GM19099 (cell line): ENCODE measurements at regions not wholly inside any gene's neighbourhood (a gene's known extent, or its start where the extent isn't known, plus 50 kb on each side); places are given as distances from the start of the nearest gene placed in this dataset.

Experiments
- POLR2A ChIP-seq: IDR thresholded peaks from 3 replicates; pipeline ENCODE4 v1.6.1; 2011; ENCODE audit warnings: low read depth; ENCODE audit not compliant: insufficient read length; ENCODE audit errors: extremely low read depth

GRCh38 chr7:149714081-149714909 lies 59.1 kb downstream of the ZNF467 start:
- no peak for TF ChIP-seq POLR2A

- no peak for TF ChIP-seq POLR2A
Measured at GRCh38 chr7:149713731-149714068, 59.7 kb downstream of the ZNF467 start.

GRCh38 chr7:149713061-149713730 lies 60.2 kb downstream of the ZNF467 start:
- no peak for TF ChIP-seq POLR2A

GRCh38 chr7:149708026-149708425 lies 65.4 kb downstream of the ZNF467 start:
- TF ChIP-seq POLR2A: no peak

- no peak for TF ChIP-seq POLR2A
Measured at GRCh38 chr7:149707448-149707886, 65.9 kb downstream of the ZNF467 start.

- no peak for TF ChIP-seq POLR2A
Measured at GRCh38 chr7:149706398-149706797, 67.0 kb downstream of the ZNF467 start.

GRCh38 chr7:149704507-149704906 lies 68.9 kb downstream of the ZNF467 start:
- TF ChIP-seq POLR2A: no peak

GRCh38 chr7:149703044-149703650 lies 70.2 kb downstream of the ZNF467 start:
- TF ChIP-seq POLR2A: no peak

- TF ChIP-seq POLR2A: no peak
Measured at GRCh38 chr7:149701495-149702240, 71.7 kb downstream of the ZNF467 start.

- TF ChIP-seq POLR2A: no peak
Measured at GRCh38 chr7:149696280-149696679, 77.1 kb downstream of the ZNF467 start.

- TF ChIP-seq POLR2A: no peak
Measured at GRCh38 chr7:149692557-149692982, 80.8 kb downstream of the ZNF467 start.

GRCh38 chr7:149692056-149692455 lies 81.3 kb downstream of the ZNF467 start:
- no peak for TF ChIP-seq POLR2A

- TF ChIP-seq POLR2A: no peak
Measured at GRCh38 chr7:149690688-149691446, 82.5 kb downstream of the ZNF467 start.

- TF ChIP-seq POLR2A: no peak
Measured at GRCh38 chr7:149689291-149689721, 84.1 kb downstream of the ZNF467 start.
